A673 (cell line): ENCODE measurements at regions not wholly inside any gene's neighbourhood (a gene's known extent, or its start where the extent isn't known, plus 50 kb on each side); places are given as distances from the start of the nearest gene placed in this dataset.
A peak's percentile ranks its signal among the peaks of the same experiment; 100 is the strongest.

Experiments
- BruUV-seq: library from RNA; stranded (reverse); fragments of 400-500 nt; replicated peaks from 2 replicates; lab custom pipeline; 2021; lab: Mats Ljungman, UMichigan
- CTCF ChIA-PET: fragments of 300-600 bp; sonication (Branson Sonifier 250); formaldehyde crosslinking; loops from one replicate; lab custom pipeline; 2022; ENCODE audit warnings: antibody characterized with exemption; lab: Charles Lee
- POLR2A ChIA-PET: fragments of 300-600 bp; sonication (Branson Sonifier 250); formaldehyde crosslinking; loops from one replicate; lab custom pipeline; 2022; ENCODE audit warnings: antibody characterized with exemption; ENCODE audit not compliant: low non-redundant PET; lab: Charles Lee
- DNase-seq: peaks from one replicate; pipeline ENCODE4 v3.0.0-alpha.2; 2015; ENCODE audit warnings: low spot score
- H3K27ac ChIP-seq: fragments of 200-600 bp; sonication (generic); 2 replicates; pipeline ENCODE4 v1.5.1; 2016; ENCODE audit warnings: mixed run types, low read depth, mild to moderate bottlenecking, mixed read lengths, antibody characterized with exemption, low read length; ENCODE audit not compliant: poor library complexity, severe bottlenecking
- H3K27me3 ChIP-seq: fragments of 200-600 bp; sonication (generic); replicated peaks from 2 replicates; pipeline ENCODE4 v1.6.1; 2017; ENCODE audit warnings: mixed run types, low read depth, mild to moderate bottlenecking, mixed read lengths, antibody characterized with exemption, low read length; ENCODE audit not compliant: insufficient read depth, poor library complexity
- H3K36me3 ChIP-seq: fragments of 200-600 bp; sonication (generic); 2 replicates; pipeline ENCODE4 v1.6.1; 2016; ENCODE audit warnings: mixed run types, mild to moderate bottlenecking, mixed read lengths, antibody characterized with exemption, low read length; ENCODE audit not compliant: insufficient read depth, poor library complexity, severe bottlenecking
- H3K4me1 ChIP-seq: fragments of 200-600 bp; sonication (generic); 2 replicates; pipeline ENCODE4 v1.6.1; 2017; ENCODE audit warnings: mixed run types, mild to moderate bottlenecking, mixed read lengths, antibody characterized with exemption, low read length; ENCODE audit not compliant: insufficient read depth, poor library complexity, severe bottlenecking
- H3K4me3 ChIP-seq: fragments of 200-600 bp; sonication (generic); 2 replicates; pipeline ENCODE4 v1.5.1; 2016; ENCODE audit warnings: low read depth, mixed run types, mild to moderate bottlenecking, mixed read lengths, low read length; ENCODE audit not compliant: poor library complexity, severe bottlenecking
- H3K9me3 ChIP-seq: fragments of 200-600 bp; sonication (generic); 2 replicates; pipeline ENCODE4 v1.6.1; 2016; ENCODE audit warnings: mixed run types, low read depth, mild to moderate bottlenecking, mixed read lengths, antibody characterized with exemption, low read length; ENCODE audit not compliant: poor library complexity, severe bottlenecking
- CTCF ChIP-seq: fragments of 300-800, 200-600 bp; sonication (generic); conservative IDR thresholded peaks from 2 replicates; pipeline ENCODE4 v1.5.1; 2017; ENCODE audit warnings: low read depth, mild to moderate bottlenecking, antibody characterized with exemption, low read length, moderate library complexity, mixed read lengths
- EZH2 ChIP-seq: fragments of 200-600 bp; sonication (generic); IDR thresholded peaks from 2 replicates; pipeline ENCODE4 v1.6.1; 2017; ENCODE audit warnings: borderline replicate concordance, low read depth, mild to moderate bottlenecking, mixed read lengths, antibody characterized with exemption, low read length; ENCODE audit not compliant: poor library complexity, severe bottlenecking
- intact Hi-C: fragments of 100-400 bp; cut with micrococcal nuclease; formaldehyde crosslinking; loops from one replicate; pipeline ENCODE4 v1.10.0; 2022; ENCODE audit not compliant: unreplicated experiment

- no peaks in the 10 kb centered on the region for H3K9me3 ChIP-seq
- H3K27me3 ChIP-seq, result peaks cover 22% of the 10 kb centered on the region
- TF ChIP-seq CTCF (no peak), EZH2 (no peak)
- POLR2A ChIA-PET, result no interaction called here
- intact Hi-C loops, result no loop called here
- CTCF ChIA-PET, result no interaction called here
- no peak overlapping the region for H3K27ac ChIP-seq
- H3K4me3 ChIP-seq, result no peak overlapping the region
- BruUV-seq, result no TSS peak
- H3K36me3 ChIP-seq, result no peaks in the 10 kb centered on the region
- no peak for DNase-seq
- H3K4me1 ChIP-seq, result peaks cover 7% of the 10 kb centered on the region
Measured at GRCh38 chr11:115664313-115664712, 160.1 kb upstream of the CADM1 start.

- CTCF ChIA-PET, result no interaction called here
- DNase-seq, result no peak
- Histone ChIP-seq H3K27ac (no peak overlapping the region), H3K9me3 (no peaks in the 10 kb centered on the region), H3K36me3 (no peaks in the 10 kb centered on the region), H3K4me3 (no peak overlapping the region), H3K4me1 (peaks cover 12% of the 10 kb centered on the region), H3K27me3 (peaks cover 27% of the 10 kb centered on the region)
- BruUV-seq, result no TSS peak
- intact Hi-C loops, result no loop called here
- POLR2A ChIA-PET, result no interaction called here
- TF ChIP-seq CTCF (no peak), EZH2 (no peak)
Measured at GRCh38 chr11:115663790-115664189, 159.6 kb upstream of the CADM1 start.

GRCh38 chr11:115660030-115660805 lies 156.0 kb upstream of the CADM1 start:
- peak; percentile 21 for DNase-seq
- ChIA-PET POLR2A (interaction anchor here (0.5 kb wide), 1 partner anchor 39 kb away, joined by 4 read pairs; no protein-coding TSS in a partner anchor), CTCF (interaction anchor here (0.6 kb wide), 1 partner anchor 559 kb away, joined by 6 read pairs; no protein-coding TSS in a partner anchor)
- intact Hi-C loops, result no loop called here
- H3K4me3 ChIP-seq, result peak overlapping the region; percentile 12
- no TSS peak for BruUV-seq
- TF ChIP-seq CTCF (no peak), EZH2 (peak; percentile 18)
- H3K4me1 ChIP-seq, result peaks cover 15% of the 10 kb centered on the region
- no peaks in the 10 kb centered on the region for H3K9me3 ChIP-seq
- H3K27me3 ChIP-seq, result peaks cover 32% of the 10 kb centered on the region
- no peak overlapping the region for H3K27ac ChIP-seq
- H3K36me3 ChIP-seq, result no peaks in the 10 kb centered on the region
